HEK293T (cell line): ENCODE measurements at regions not wholly inside any gene's neighbourhood (a gene's known extent, or its start where the extent isn't known, plus 50 kb on each side); places are given as distances from the start of the nearest gene placed in this dataset.

Source experiments
- BHLHE40 ChIP-seq: fragments of 450-650 bp; IDR thresholded peaks from 2 replicates; pipeline ENCODE4 v1.6.1; 2016; ENCODE audit warnings: mild to moderate bottlenecking, moderate library complexity, borderline replicate concordance
- CTBP1 ChIP-seq: fragments of 450-650 bp; IDR thresholded peaks from 2 replicates; pipeline ENCODE4 v1.6.1; 2016; ENCODE audit warnings: borderline replicate concordance
- ELF4 ChIP-seq: fragments of 450-650 bp; IDR thresholded peaks from 2 replicates; pipeline ENCODE4 v1.6.1; 2017; ENCODE audit warnings: antibody characterized with exemption
- FOXA1 ChIP-seq: fragments of 450-650 bp; IDR thresholded peaks from 2 replicates; pipeline ENCODE4 v1.6.1; 2016; ENCODE audit warnings: mild to moderate bottlenecking
- FOXK2 ChIP-seq: fragments of 450-650 bp; IDR thresholded peaks from 2 replicates; pipeline ENCODE4 v1.6.1; 2016; ENCODE audit warnings: mild to moderate bottlenecking
- FOXM1 ChIP-seq: fragments of 450-650 bp; IDR thresholded peaks from 2 replicates; pipeline ENCODE4 v1.6.1; 2017; ENCODE audit warnings: mild to moderate bottlenecking, borderline replicate concordance
- HDGF ChIP-seq: fragments of 450-650 bp; IDR thresholded peaks from 2 replicates; pipeline ENCODE4 v1.6.1; 2017; ENCODE audit warnings: antibody characterized with exemption, borderline replicate concordance
- L3MBTL2 ChIP-seq: fragments of 450-650 bp; conservative IDR thresholded peaks from 2 replicates; pipeline ENCODE4 v1.6.1; 2016; ENCODE audit warnings: mild to moderate bottlenecking
- LEF1 ChIP-seq: fragments of 450-650 bp; IDR thresholded peaks from 2 replicates; pipeline ENCODE4 v1.6.1; 2017; ENCODE audit warnings: mild to moderate bottlenecking, borderline replicate concordance
- NFRKB ChIP-seq: fragments of 450-650 bp; IDR thresholded peaks from 2 replicates; pipeline ENCODE4 v1.6.1; 2016; ENCODE audit warnings: mild to moderate bottlenecking, moderate library complexity
- SP1 ChIP-seq: fragments of 450-650 bp; IDR thresholded peaks from 2 replicates; pipeline ENCODE4 v1.6.1; 2017
- SUZ12 ChIP-seq: fragments of 450-650 bp; IDR thresholded peaks from 2 replicates; pipeline ENCODE4 v1.6.1; 2016; ENCODE audit warnings: mild to moderate bottlenecking
- TARDBP ChIP-seq: fragments of 450-650 bp; IDR thresholded peaks from 2 replicates; pipeline ENCODE4 v1.6.1; 2016
- TF ChIP-seq, protein P1 (sequence below): fragments of 450-650 bp; IDR thresholded peaks from 2 replicates; pipeline ENCODE4 v1.6.1; 2016

DNA sequence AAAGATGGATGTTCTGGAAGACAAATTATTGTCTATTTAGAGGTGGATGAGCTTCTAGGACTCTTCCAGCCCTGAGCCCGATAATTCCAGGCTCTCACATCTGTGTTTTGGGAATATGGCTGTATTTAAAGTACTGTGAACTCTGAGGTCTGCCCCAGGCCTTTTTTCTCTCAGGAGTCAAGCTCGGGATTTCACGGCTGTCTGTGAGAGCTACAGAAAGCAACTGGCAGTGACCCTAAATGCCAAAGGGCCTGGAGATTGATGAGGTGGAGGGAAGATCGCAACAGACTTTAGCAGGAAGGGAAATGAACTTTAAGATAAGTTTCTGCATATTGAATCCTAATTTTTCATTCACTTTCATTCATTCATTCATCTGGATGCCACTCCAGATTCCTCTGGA, 51.0 kb upstream of the COL13A1 start:
- TF ChIP-seq FOXA1 (no peak), ELF4 (no peak), FOXM1 (no peak), SUZ12 (no peak), FOXK2 (no peak), SP1 (no peak), BHLHE40 (no peak), TARDBP (no peak), HDGF (no peak), NFRKB (no peak), LEF1 (no peak), L3MBTL2 (no peak), CTBP1 (no peak)
- TF ChIP-seq, protein P1, sequence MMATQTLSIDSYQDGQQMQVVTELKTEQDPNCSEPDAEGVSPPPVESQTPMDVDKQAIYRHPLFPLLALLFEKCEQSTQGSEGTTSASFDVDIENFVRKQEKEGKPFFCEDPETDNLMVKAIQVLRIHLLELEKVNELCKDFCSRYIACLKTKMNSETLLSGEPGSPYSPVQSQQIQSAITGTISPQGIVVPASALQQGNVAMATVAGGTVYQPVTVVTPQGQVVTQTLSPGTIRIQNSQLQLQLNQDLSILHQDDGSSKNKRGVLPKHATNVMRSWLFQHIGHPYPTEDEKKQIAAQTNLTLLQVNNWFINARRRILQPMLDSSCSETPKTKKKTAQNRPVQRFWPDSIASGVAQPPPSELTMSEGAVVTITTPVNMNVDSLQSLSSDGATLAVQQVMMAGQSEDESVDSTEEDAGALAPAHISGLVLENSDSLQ = no peak
